Smooth muscle cell (in vitro differentiated cells): ENCODE measurements at regions not wholly inside any gene's neighbourhood (a gene's known extent, or its start where the extent isn't known, plus 50 kb on each side); places are given as distances from the start of the nearest gene placed in this dataset.
"Not testable (repeated sequence)": the region's sequence is repeated elsewhere in the genome, so short reads cannot be mapped to it uniquely, and the experiment has no call there.

Experiments used
- DNase-seq: peaks from one replicate; lab custom pipeline; 2025; ENCODE audit not compliant: unreplicated experiment; lab: John Stamatoyannopoulos, UW
- H2AFZ ChIP-seq: fragments of 200-600 bp; sonication (generic); 2 replicates; pipeline ENCODE4 v1.6.0; 2016; ENCODE audit warnings: antibody characterized with exemption, low read depth, mild to moderate bottlenecking
- H3F3A ChIP-seq: fragments of 200-600 bp; sonication (generic); 2 replicates; pipeline ENCODE4 v1.6.0; 2017; ENCODE audit warnings: antibody characterized with exemption, low read depth
- H3K27ac ChIP-seq: fragments of 200-600 bp; sonication (generic); 2 replicates; pipeline ENCODE4 v1.5.1; 2016; ENCODE audit warnings: low read depth, mild to moderate bottlenecking
- H3K27me3 ChIP-seq: fragments of 200-600 bp; sonication (generic); 2 replicates; pipeline ENCODE4 v1.6.1; 2016; ENCODE audit warnings: low read depth, mild to moderate bottlenecking
- H3K36me3 ChIP-seq: fragments of 200-600 bp; sonication (generic); 2 replicates; pipeline ENCODE4 v1.5.1; 2016; ENCODE audit warnings: low read depth
- H3K4me1 ChIP-seq: fragments of 200-600 bp; sonication (generic); 2 replicates; pipeline ENCODE4 v1.5.1; 2016; ENCODE audit warnings: low read depth
- H3K4me2 ChIP-seq: fragments of 200-600 bp; sonication (generic); 2 replicates; pipeline ENCODE4 v1.6.0; 2016; ENCODE audit warnings: mild to moderate bottlenecking
- H3K4me3 ChIP-seq: fragments of 200-600 bp; sonication (generic); 2 replicates; pipeline ENCODE4 v1.5.1; 2016; ENCODE audit warnings: mild to moderate bottlenecking
- H3K79me2 ChIP-seq: fragments of 200-600 bp; sonication (generic); 2 replicates; pipeline ENCODE4 v1.6.0; 2016; ENCODE audit warnings: low read depth, mild to moderate bottlenecking
- H3K9ac ChIP-seq: fragments of 200-600 bp; sonication (generic); 2 replicates; pipeline ENCODE4 v1.6.0; 2016; ENCODE audit warnings: low read depth
- H3K9me3 ChIP-seq: fragments of 200-600 bp; sonication (generic); replicated peaks from 2 replicates; pipeline ENCODE4 v1.5.1; 2016; ENCODE audit warnings: low read depth
- H4K20me1 ChIP-seq: fragments of 200-600 bp; sonication (generic); 2 replicates; pipeline ENCODE4 v1.6.0; 2016; ENCODE audit warnings: low read depth
- WGBS: methylation state at CpG from one replicate; pipeline ENCODE4 v1.1.7; 2016; ENCODE audit warnings: low lambda C conversion rate; 5-methylcytosine and 5-hydroxymethylcytosine counted together
- TF ChIP-seq, protein P1 (sequence below): fragments of 200-600 bp; sonication (generic); IDR thresholded peaks from 2 replicates; pipeline ENCODE4 v1.5.1; 2017; ENCODE audit warnings: borderline replicate concordance, mild to moderate bottlenecking, antibody characterized with exemption; ENCODE audit not compliant: insufficient read depth, poor library complexity, severe bottlenecking

GRCh38 chr22:22296047-22296446, 51.5 kb downstream of the VPREB1 start:
- DNase-seq, H3K4me1 ChIP-seq, H3K9ac ChIP-seq, H3K9me3 ChIP-seq, H3F3A ChIP-seq, H3K27me3 ChIP-seq, H3K4me3 ChIP-seq, H3K27ac ChIP-seq, H3K36me3 ChIP-seq, H2AFZ ChIP-seq, H3K4me2 ChIP-seq: not testable (repeated sequence)
- Histone ChIP-seq H3K79me2 (peaks cover 30% of the 10 kb centered on the region), H4K20me1 (peaks cover 16% of the 10 kb centered on the region)
- WGBS = 94% methylated on average over 4 of the region's 4 CpGs

- peaks cover 40% of the 10 kb centered on the region for H3K79me2 ChIP-seq
- H3K4me1 ChIP-seq, DNase-seq, H3K36me3 ChIP-seq, H3K27me3 ChIP-seq, H3K9ac ChIP-seq, H3K9me3 ChIP-seq, H3F3A ChIP-seq: not testable (repeated sequence)
- peak overlapping the region; percentile 49 for H3K27ac ChIP-seq
- peaks cover 23% of the 10 kb centered on the region for H4K20me1 ChIP-seq
- WGBS = under 1% methylated on average over 20 of the region's 28 CpGs
- H2AFZ ChIP-seq = peak overlapping the region; percentile 91
- H3K4me2 ChIP-seq = peak overlapping the region; percentile 84
- H3K4me3 ChIP-seq = peak overlapping the region; percentile 98
These were observed 52.7 kb downstream of the VPREB1 start for GRCh38 chr22:22297159-22297793.

DNA sequence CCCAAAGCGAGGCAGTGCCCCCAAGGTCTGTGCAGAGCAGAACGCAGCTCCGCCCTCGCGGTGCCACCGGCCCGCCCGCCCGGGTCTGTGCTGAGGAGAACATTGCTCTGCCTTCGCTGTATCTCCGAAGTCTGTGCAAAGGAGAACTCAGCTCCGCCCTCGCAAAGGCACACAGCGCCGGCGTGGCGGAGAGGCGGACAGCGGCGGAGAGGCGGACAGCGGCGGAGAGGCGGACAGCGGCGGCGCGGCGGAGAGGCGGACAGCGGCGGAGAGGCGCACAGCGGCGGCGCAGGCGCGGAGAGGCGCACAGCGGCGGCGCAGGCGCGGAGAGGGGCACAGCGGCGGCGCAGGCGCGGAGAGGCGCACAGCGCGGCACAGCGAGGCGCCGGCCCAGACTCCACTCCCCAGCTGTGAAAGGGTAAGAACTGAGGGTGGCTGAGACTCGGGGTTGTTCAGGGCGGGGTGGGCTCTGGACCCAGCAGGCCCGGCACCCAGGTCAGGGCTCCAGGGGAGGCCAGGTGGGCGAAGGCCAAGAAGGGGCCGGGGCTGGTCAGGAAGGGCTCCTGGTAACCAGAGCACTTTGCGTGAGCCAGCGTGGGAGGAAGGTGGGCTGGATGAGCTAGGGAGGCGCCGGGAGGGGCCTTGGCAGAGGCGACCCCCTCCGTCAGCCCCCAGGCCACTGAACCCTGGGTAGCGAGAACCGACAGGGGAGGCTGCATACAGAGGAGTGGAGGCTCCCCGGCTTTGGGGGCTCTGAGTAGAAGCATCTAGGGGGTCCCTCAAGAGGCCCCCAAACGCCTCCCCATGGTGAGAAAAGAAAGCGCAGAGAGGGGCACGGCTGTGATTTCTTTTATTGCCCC, 53.4 kb downstream of the VPREB1 start:
- peaks cover 43% of the 10 kb centered on the region for H3K79me2 ChIP-seq
- H3K27ac ChIP-seq = peak overlapping the region; percentile 85
- H2AFZ ChIP-seq = peak overlapping the region; percentile 91
- H4K20me1 ChIP-seq = peaks cover 26% of the 10 kb centered on the region
- peak overlapping the region; percentile 98 for H3K4me3 ChIP-seq
- H3K4me1 ChIP-seq, DNase-seq, H3K36me3 ChIP-seq, H3K27me3 ChIP-seq, H3F3A ChIP-seq, H3K9me3 ChIP-seq: not testable (repeated sequence)
- 12% methylated on average over 54 of the region's 72 CpGs for WGBS
- peak overlapping the region; percentile 93 for H3K4me2 ChIP-seq
- TF ChIP-seq, protein P1, sequence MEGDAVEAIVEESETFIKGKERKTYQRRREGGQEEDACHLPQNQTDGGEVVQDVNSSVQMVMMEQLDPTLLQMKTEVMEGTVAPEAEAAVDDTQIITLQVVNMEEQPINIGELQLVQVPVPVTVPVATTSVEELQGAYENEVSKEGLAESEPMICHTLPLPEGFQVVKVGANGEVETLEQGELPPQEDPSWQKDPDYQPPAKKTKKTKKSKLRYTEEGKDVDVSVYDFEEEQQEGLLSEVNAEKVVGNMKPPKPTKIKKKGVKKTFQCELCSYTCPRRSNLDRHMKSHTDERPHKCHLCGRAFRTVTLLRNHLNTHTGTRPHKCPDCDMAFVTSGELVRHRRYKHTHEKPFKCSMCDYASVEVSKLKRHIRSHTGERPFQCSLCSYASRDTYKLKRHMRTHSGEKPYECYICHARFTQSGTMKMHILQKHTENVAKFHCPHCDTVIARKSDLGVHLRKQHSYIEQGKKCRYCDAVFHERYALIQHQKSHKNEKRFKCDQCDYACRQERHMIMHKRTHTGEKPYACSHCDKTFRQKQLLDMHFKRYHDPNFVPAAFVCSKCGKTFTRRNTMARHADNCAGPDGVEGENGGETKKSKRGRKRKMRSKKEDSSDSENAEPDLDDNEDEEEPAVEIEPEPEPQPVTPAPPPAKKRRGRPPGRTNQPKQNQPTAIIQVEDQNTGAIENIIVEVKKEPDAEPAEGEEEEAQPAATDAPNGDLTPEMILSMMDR = peak; percentile 40
- peak overlapping the region; percentile 96 for H3K9ac ChIP-seq

GRCh38 chr22:22298654-22299009, 54.0 kb downstream of the VPREB1 start:
- H3K27ac ChIP-seq = peak overlapping the region; percentile 85
- 32% methylated on average over 6 of the region's 6 CpGs for whole genome bisulfite sequencing
- DNase-seq = not testable (repeated sequence)

DNA sequence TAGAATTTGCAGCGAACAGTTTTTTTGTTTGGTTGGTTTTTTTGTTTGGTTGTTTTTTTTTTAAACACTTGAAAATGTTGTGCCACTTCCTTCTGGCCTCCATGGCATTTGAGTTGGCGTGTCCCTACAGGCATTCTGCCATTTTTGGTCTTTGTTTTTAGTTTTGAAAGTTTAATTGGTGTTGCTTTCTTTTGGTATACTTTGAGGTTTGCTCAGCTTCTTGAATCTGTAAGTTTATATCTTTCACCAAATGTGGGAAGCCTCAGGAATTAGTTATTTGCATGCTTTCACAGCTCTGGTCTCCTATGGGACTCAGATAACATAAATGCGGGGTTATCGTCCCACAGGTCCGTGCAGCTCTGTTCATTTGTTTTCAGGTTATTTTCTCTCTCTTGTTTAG, 55.9 kb downstream of the VPREB1 start:
- peaks cover 43% of the 10 kb centered on the region for H3K79me2 ChIP-seq
- not testable (repeated sequence) for H3K4me1 ChIP-seq

More at GRCh38 chr22:22298654-22299009, 54.0 kb downstream of the VPREB1 start:
- H3F3A ChIP-seq, H3K4me1 ChIP-seq, H3K27me3 ChIP-seq, H3K9me3 ChIP-seq, H3K36me3 ChIP-seq: not testable (repeated sequence)
- H3K4me3 ChIP-seq = peak overlapping the region; percentile 98
- H3K9ac ChIP-seq = peak overlapping the region; percentile 96
- H3K79me2 ChIP-seq = peaks cover 43% of the 10 kb centered on the region
- H4K20me1 ChIP-seq = peaks cover 29% of the 10 kb centered on the region
- H3K4me2 ChIP-seq = peak overlapping the region; percentile 93
- H2AFZ ChIP-seq = peak overlapping the region; percentile 88

DNA sequence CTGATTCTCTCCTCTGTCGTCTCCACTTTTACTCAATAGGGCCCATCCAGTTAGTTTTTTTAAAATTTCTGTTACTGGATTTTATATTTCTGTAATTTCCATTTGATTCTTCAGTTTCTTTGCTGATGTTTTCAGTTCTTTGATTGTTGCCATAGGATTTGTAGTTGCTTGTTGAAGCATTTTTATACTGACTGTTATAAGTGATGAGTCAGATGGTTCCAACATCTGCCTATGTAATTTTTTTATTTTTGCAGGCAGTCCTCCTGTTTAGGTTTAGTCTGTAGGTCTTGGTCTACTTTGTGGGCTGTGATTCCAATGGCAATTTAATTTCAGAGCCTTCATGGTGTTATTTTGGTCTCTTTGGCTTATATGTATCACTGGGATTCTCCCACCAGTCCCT, 56.4 kb downstream of the VPREB1 start:
- not testable (repeated sequence) for H3K27me3 ChIP-seq, DNase-seq, H2AFZ ChIP-seq, H3K9me3 ChIP-seq, H3K36me3 ChIP-seq, H3K4me2 ChIP-seq, H3K9ac ChIP-seq, H3K4me3 ChIP-seq, H3F3A ChIP-seq, H3K27ac ChIP-seq, H3K4me1 ChIP-seq
- peaks cover 29% of the 10 kb centered on the region for H4K20me1 ChIP-seq
- WGBS = 100% methylated on average over 1 of the region's 1 CpG
- H3K79me2 ChIP-seq = peaks cover 43% of the 10 kb centered on the region

More for the DNA sequence above, 55.9 kb downstream of the VPREB1 start:
- H3K9ac ChIP-seq, H3F3A ChIP-seq, H3K4me2 ChIP-seq, H3K36me3 ChIP-seq, H2AFZ ChIP-seq, DNase-seq, H3K27ac ChIP-seq, H3K4me3 ChIP-seq, H3K9me3 ChIP-seq, H3K27me3 ChIP-seq: not testable (repeated sequence)
- peaks cover 29% of the 10 kb centered on the region for H4K20me1 ChIP-seq
- 95% methylated on average over 5 of the region's 5 CpGs for WGBS
